ENCODE measurements at regions not wholly inside any gene's neighbourhood (a gene's known extent, or its start where the extent isn't known, plus 50 kb on each side); places are given as distances from the start of the nearest gene placed in this dataset.
"Not testable (repeated sequence)": the region's sequence is repeated elsewhere in the genome, so short reads cannot be mapped to it uniquely, and the experiment has no call there.

DNA sequence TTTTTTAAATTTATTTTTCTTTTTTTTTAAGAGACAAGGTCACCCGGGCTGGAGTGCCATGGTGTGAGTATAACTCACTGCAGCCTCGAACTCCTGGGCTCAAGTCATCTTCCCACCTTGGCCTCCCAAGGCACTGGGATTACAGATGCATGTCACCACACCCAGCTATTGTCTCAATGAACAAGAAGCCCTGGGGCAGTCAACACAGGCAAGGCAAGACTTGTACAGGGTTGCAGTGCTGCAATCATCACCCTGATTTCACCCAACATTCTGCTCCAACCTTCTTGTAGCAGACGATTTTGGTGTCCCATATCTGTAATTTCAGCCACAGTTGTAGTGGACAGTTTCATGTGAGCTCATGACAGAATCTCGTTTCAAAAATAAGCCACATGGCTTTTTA, 205.8 kb upstream of the KIF2A start:
- no peak overlapping the region for H3K27ac Mint-ChIP-seq
- ATAC-seq (no peak), DNase-seq (no peak)
- no peak overlapping the region for H3K4me3 Mint-ChIP-seq
- POLR2A ChIA-PET: no interaction called here
- no peaks in the 10 kb centered on the region for H3K36me3 Mint-ChIP-seq
- H3K4me1 Mint-ChIP-seq: no peaks in the 10 kb centered on the region
- peaks cover 0 to 15% (median 5%) of the 10 kb centered on the region in 9 donors for H3K9me3 Mint-ChIP-seq
- peaks cover 0 to 30% (median 11%) of the 10 kb centered on the region in 5 donors for H3K27me3 Mint-ChIP-seq

GRCh38 chr5:62103863-62104262, 202.1 kb upstream of the KIF2A start:
- H3K4me1 Mint-ChIP-seq: not testable (repeated sequence)

GRCh38 chr5:62111428-62111827, 194.6 kb upstream of the KIF2A start:
- Mint-ChIP-seq H3K4me3 (no peak overlapping the region), H3K9me3 (no peaks in the 10 kb centered on the region), H3K36me3 (no peaks in the 10 kb centered on the region), H3K27me3 (peaks cover 0 to 6% (median 3%) of the 10 kb centered on the region in 5 donors), H3K27ac (no peak overlapping the region), H3K4me1 (no peaks in the 10 kb centered on the region)
- no peak for ATAC-seq
- POLR2A ChIA-PET: no interaction called here
- DNase-seq: no peak

More at GRCh38 chr5:62103863-62104262, 202.1 kb upstream of the KIF2A start:
- H3K36me3 Mint-ChIP-seq, DNase-seq, ATAC-seq, POLR2A ChIA-PET, H3K27ac Mint-ChIP-seq, H3K4me3 Mint-ChIP-seq: not testable (repeated sequence)
- Mint-ChIP-seq H3K9me3 (peaks cover 0 to 15% (median 2%) of the 10 kb centered on the region in 9 donors), H3K27me3 (peaks cover 0 to 31% (median 11%) of the 10 kb centered on the region in 5 donors)

DNA sequence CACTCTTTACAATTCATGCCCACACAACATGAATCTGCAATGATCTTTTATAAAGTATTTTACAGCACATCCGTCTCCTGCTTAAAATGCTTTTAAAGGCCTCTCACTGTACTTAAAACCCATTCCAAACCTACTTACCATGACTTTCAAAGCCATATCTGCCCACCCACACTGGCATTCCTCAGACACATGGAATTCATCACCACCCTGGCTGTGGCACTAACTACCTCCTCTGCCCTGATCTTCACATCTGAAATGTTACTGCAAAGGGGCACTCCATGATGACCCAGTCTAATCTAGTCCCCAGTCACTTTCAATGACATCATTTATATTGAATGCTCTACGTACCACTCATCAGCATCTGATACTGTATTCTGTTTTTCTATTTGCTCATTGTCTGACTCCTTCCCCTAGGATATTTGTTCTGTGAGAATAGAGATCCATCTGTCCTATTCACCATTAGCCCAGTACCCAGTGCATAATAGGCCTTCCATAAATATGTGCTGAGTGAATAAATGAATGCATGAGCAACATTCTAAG, 193.2 kb upstream of the KIF2A start:
- DNase-seq (no peak), ATAC-seq (no peak)
- POLR2A ChIA-PET: no interaction called here
- H3K4me3 Mint-ChIP-seq: no peak overlapping the region
- no peaks in the 10 kb centered on the region for H3K4me1 Mint-ChIP-seq
- no peaks in the 10 kb centered on the region for H3K9me3 Mint-ChIP-seq
- H3K36me3 Mint-ChIP-seq: no peaks in the 10 kb centered on the region
- H3K27me3 Mint-ChIP-seq: peaks cover 0 to 8% (median 3%) of the 10 kb centered on the region in 5 donors
- no peak overlapping the region for H3K27ac Mint-ChIP-seq

DNA sequence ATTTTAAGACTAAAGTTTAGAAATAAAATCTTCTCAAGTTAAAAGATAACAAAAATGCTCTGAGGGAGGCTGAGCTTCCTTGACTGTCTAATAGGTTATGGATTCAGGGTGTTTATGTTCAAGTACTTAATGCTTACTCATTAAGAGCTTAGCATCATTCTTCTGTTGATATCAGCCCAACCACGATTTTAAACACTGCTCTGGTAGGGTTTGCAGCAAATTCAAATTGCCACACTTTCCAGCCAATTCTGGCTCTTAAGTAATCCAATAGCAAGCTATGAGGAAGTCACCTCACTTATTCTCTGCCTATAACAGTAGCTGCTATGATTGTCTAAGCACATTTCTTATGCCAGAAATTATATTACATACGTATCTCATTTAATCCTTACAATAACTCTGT, 191.0 kb upstream of the KIF2A start:
- POLR2A ChIA-PET: no interaction called here
- Mint-ChIP-seq H3K27me3 (peaks cover 0 to 14% (median 3%) of the 10 kb centered on the region in 5 donors), H3K9me3 (peaks cover 0 to 3% (median 0%) of the 10 kb centered on the region in 9 donors), H3K4me3 (no peak overlapping the region), H3K36me3 (no peaks in the 10 kb centered on the region), H3K27ac (no peak overlapping the region), H3K4me1 (no peaks in the 10 kb centered on the region)
- DNase-seq: no peak
- no peak for ATAC-seq

DNA sequence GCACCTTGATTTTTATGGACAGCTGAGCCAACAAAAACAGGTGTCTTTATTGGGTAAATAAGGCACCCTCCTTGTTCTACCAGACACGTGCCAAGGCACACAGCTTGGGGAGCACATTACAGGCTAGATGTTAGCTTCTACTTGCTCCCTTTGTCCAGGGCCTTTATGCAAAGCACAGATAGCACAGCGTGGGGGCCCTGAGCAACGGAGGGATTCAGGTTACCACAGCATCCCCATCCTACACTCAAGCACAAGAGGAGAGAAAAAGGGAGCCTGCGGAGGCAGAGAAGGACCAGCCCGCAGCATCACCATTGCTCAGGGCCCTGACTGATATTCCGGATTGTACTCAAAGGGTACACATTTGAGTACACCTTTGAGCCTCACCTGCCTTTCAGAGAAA, 181.7 kb upstream of the KIF2A start:
- POLR2A ChIA-PET: no interaction called here
- Mint-ChIP-seq H3K4me1 (no peaks in the 10 kb centered on the region), H3K4me3 (no peak overlapping the region), H3K27me3 (peaks cover 0 to 10% (median 10%) of the 10 kb centered on the region in 5 donors), H3K9me3 (peaks cover 0 to 5% (median 0%) of the 10 kb centered on the region in 9 donors), H3K27ac (no peak overlapping the region), H3K36me3 (no peaks in the 10 kb centered on the region)
- no peak for DNase-seq
- ATAC-seq: no peak

DNA sequence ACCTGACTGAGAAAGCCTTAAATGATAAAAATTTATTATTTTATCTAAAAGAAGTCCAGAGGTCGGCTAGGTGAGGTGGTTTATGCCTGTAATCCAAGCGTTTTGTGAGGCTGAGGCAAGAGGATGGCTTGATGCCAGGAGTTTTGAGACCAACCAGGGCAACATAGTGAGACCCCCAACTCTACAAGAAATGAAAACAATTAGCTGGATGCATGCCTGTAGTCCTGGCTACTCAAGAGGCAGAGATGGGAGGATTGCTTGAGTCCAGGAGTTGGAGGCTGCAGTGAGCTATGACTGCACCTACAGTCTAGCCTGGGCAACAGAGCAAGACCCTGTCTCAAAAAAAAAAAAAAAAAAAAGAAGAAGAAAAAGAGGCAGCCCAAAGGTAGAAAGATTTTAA, 179.9 kb upstream of the KIF2A start:
- Mint-ChIP-seq H3K4me3 (no peak overlapping the region), H3K9me3 (no peaks in the 10 kb centered on the region), H3K36me3 (no peaks in the 10 kb centered on the region), H3K4me1 (no peaks in the 10 kb centered on the region), H3K27me3 (peaks cover 0 to 7% (median 0%) of the 10 kb centered on the region in 5 donors), H3K27ac (no peak overlapping the region)
- DNase-seq (no peak), ATAC-seq (no peak)
- POLR2A ChIA-PET: no interaction called here

DNA sequence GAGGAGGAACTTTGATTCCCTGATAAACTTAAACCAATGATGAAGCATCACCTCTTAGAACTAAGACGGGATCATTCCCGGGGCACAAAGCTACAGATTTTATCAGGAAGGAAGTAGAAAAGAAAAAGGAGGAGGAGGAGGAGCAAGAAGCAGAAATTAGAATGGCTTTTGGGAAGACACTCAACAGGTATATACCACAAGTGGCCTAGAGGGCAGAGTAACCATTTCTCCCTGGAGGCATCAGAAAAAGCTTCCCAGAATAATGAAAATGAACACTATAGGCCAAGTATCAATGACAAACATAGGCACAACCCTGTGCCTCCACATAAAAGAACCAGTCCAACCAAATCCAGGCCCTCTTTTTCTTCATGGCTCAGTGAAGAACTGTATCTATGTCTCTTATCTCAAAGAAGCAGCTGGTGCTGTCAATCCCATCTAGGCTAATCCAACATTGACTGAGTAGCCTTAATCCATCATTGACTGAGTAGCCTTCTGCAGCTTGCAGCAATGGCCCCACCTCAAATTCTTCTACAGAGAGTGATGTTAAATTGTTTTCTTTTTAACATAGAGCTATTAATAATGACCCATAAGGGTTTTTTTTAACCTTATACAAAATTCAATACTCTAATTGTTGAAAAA, 178.8 kb upstream of the KIF2A start:
- H3K36me3 Mint-ChIP-seq: no peaks in the 10 kb centered on the region
- POLR2A ChIA-PET: no interaction called here
- H3K27me3 Mint-ChIP-seq: peaks cover 0 to 4% (median 0%) of the 10 kb centered on the region in 5 donors
- H3K4me1 Mint-ChIP-seq: no peaks in the 10 kb centered on the region
- no peak overlapping the region for H3K27ac Mint-ChIP-seq
- no peaks in the 10 kb centered on the region for H3K9me3 Mint-ChIP-seq
- ATAC-seq (no peak), DNase-seq (no peak)
- H3K4me3 Mint-ChIP-seq: no peak overlapping the region

DNA sequence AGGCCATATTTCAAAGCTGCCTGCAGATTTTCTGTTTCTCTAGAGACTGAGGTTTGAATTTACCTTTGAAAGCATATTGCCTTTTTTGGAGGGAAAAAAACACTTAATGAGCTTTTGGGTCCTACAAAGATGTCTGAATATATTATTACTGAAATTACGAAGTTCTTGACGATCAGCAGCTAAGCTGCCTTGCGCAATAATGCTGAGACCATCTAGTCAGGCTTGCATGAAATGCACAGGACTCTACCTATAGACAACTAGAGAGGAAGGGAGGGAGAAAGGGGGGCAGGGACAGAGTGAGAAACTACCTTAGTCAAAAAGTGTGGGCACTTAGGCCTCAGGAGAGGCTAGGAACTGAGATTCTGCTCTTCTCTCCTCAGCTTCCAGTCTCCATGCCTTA, 175.9 kb upstream of the KIF2A start:
- H3K4me1 Mint-ChIP-seq: no peaks in the 10 kb centered on the region
- POLR2A ChIA-PET: no interaction called here
- DNase-seq: no peak
- H3K36me3 Mint-ChIP-seq: no peaks in the 10 kb centered on the region
- peaks cover 0 to 3% (median 0%) of the 10 kb centered on the region in 5 donors for H3K27me3 Mint-ChIP-seq
- ATAC-seq: no peak
- no peak overlapping the region for H3K27ac Mint-ChIP-seq
- no peak overlapping the region for H3K4me3 Mint-ChIP-seq
- H3K9me3 Mint-ChIP-seq: no peaks in the 10 kb centered on the region

DNA sequence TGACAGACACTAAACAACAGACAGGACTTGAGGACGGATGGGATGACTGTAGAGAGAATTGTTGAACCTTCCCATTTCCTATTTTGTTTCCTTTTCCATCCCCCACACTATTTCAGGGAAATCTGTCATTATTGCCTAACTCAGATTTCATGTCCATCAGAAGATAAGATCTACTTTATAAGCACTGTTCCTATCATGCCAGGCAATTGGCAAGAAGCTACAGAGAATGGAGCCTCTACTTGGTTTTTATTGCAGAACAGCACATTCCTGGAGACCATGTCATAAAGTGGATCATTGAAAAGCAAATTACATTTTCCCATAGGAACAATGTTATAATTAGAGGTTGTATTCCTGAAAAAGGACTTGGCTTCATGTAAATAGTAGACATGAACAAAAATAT, 173.7 kb upstream of the KIF2A start:
- Mint-ChIP-seq H3K27ac (no peak overlapping the region), H3K9me3 (no peaks in the 10 kb centered on the region), H3K36me3 (no peaks in the 10 kb centered on the region), H3K4me1 (no peaks in the 10 kb centered on the region), H3K4me3 (no peak overlapping the region), H3K27me3 (peaks cover 0 to 6% (median 0%) of the 10 kb centered on the region in 5 donors)
- ATAC-seq: no peak
- POLR2A ChIA-PET: no interaction called here
- DNase-seq: no peak

- H3K27ac Mint-ChIP-seq: no peak overlapping the region
- no peaks in the 10 kb centered on the region for H3K4me1 Mint-ChIP-seq
- H3K36me3 Mint-ChIP-seq: no peaks in the 10 kb centered on the region
- H3K27me3 Mint-ChIP-seq: peaks cover 0 to 6% (median 1%) of the 10 kb centered on the region in 5 donors
- no peak for ATAC-seq
- POLR2A ChIA-PET: no interaction called here
- H3K9me3 Mint-ChIP-seq: no peaks in the 10 kb centered on the region
- no peak for DNase-seq
- H3K4me3 Mint-ChIP-seq: no peak overlapping the region
These were observed 172.6 kb upstream of the KIF2A start for GRCh38 chr5:62133426-62133825.

GRCh38 chr5:62134811-62135210, 171.2 kb upstream of the KIF2A start:
- H3K27me3 Mint-ChIP-seq: peaks cover 0 to 6% (median 1%) of the 10 kb centered on the region in 5 donors
- H3K4me3 Mint-ChIP-seq: no peak overlapping the region
- no peak for ATAC-seq
- DNase-seq: no peak
- no peak overlapping the region for H3K27ac Mint-ChIP-seq
- no peaks in the 10 kb centered on the region for H3K36me3 Mint-ChIP-seq
- POLR2A ChIA-PET: no interaction called here
- H3K9me3 Mint-ChIP-seq: no peaks in the 10 kb centered on the region
- no peaks in the 10 kb centered on the region for H3K4me1 Mint-ChIP-seq

- H3K27ac Mint-ChIP-seq: no peak overlapping the region
- POLR2A ChIA-PET: no interaction called here
- H3K4me1 Mint-ChIP-seq: no peaks in the 10 kb centered on the region
- H3K27me3 Mint-ChIP-seq: peaks cover 0 to 13% (median 7%) of the 10 kb centered on the region in 5 donors
- ATAC-seq (no peak), DNase-seq (no peak)
- no peak overlapping the region for H3K4me3 Mint-ChIP-seq
- H3K36me3 Mint-ChIP-seq: no peaks in the 10 kb centered on the region
- no peaks in the 10 kb centered on the region for H3K9me3 Mint-ChIP-seq
These were observed 168.4 kb upstream of the KIF2A start for GRCh38 chr5:62137628-62138027.

- Mint-ChIP-seq H3K9me3 (no peaks in the 10 kb centered on the region), H3K27ac (no peak overlapping the region)
- POLR2A ChIA-PET: no interaction called here
These were observed 167.4 kb upstream of the KIF2A start for GRCh38 chr5:62138607-62139006.

More at GRCh38 chr5:62138607-62139006, 167.4 kb upstream of the KIF2A start:
- DNase-seq (no peak), ATAC-seq (no peak)
- Mint-ChIP-seq H3K36me3 (no peaks in the 10 kb centered on the region), H3K27me3 (peaks cover 7 to 17% (median 12%) of the 10 kb centered on the region in 5 donors), H3K4me3 (no peak overlapping the region), H3K4me1 (no peaks in the 10 kb centered on the region)

All from naive thymus-derived CD8-positive, alpha-beta T cell (primary cell).